ENCODE measurements at regions not wholly inside any gene's neighbourhood (a gene's known extent, or its start where the extent isn't known, plus 50 kb on each side); places are given as distances from the start of the nearest gene placed in this dataset.

GRCh38 chr2:46831051-46831868 lies 84.3 kb downstream of the MCFD2 start:
- no peak for DNase-seq

GRCh38 chr2:46829231-46829995 lies 86.2 kb downstream of the MCFD2 start:
- no peak for DNase-seq

- no peak for DNase-seq
Measured at GRCh38 chr2:46828491-46829230, 86.9 kb downstream of the MCFD2 start.

- DNase-seq = no peak
Measured at GRCh38 chr2:46828135-46828438, 87.5 kb downstream of the MCFD2 start.

- no peak for DNase-seq
Measured at GRCh38 chr2:46827274-46828134, 88.1 kb downstream of the MCFD2 start.

GRCh38 chr2:46826569-46827245 lies 88.9 kb downstream of the MCFD2 start:
- DNase-seq = no peak

GRCh38 chr2:46825939-46826568 lies 89.6 kb downstream of the MCFD2 start:
- DNase-seq = no peak

GRCh38 chr2:46825231-46825938 lies 90.2 kb downstream of the MCFD2 start:
- DNase-seq = no peak

- no peak for DNase-seq
Measured at GRCh38 chr2:46824611-46825010, 91.0 kb downstream of the MCFD2 start.

GRCh38 chr2:46821600-46821999 lies 94.0 kb downstream of the MCFD2 start:
- DNase-seq = no peak

- DNase-seq = no peak
Measured at GRCh38 chr2:46818819-46819218, 96.8 kb downstream of the MCFD2 start.

GRCh38 chr2:46818141-46818621 lies 97.4 kb downstream of the MCFD2 start:
- no peak for DNase-seq

- no peak for DNase-seq
Measured at GRCh38 chr2:46816846-46817726, 98.5 kb downstream of the MCFD2 start.

- DNase-seq = no peak
Measured at GRCh38 chr2:46816151-46816845, 99.3 kb downstream of the MCFD2 start.

- no peak for DNase-seq
Measured at GRCh38 chr2:46815121-46815802, 100.3 kb downstream of the MCFD2 start.

- DNase-seq = peak; percentile 76
Measured at GRCh38 chr2:46814160-46814961, 101.2 kb downstream of the MCFD2 start.

- no peak for DNase-seq
Measured at GRCh38 chr2:46813680-46814079, 101.9 kb downstream of the MCFD2 start.
